ENCODE measurements at regions not wholly inside any gene's neighbourhood (a gene's known extent, or its start where the extent isn't known, plus 50 kb on each side); places are given as distances from the start of the nearest gene placed in this dataset.

DNA sequence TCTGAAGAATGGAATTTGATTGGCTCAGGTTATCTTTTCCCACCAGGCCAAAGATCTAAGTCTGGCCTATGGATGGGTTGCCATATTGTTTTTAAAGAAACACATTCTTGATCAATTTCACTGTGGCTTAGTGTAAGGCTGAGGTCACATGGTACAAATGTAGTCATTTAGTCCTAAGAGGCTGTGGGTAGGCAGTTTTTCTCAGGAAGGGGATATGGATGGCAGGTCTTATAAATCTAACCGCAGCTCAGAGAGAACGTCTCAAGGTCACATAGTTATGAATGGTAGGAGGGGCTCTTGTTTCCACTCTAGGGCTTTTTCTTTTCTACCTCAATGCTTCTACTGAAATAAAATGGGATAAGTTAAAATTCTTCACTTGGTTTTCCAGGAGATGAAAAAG, 128.6 kb upstream of the ACTBL2 start:
- Histone ChIP-seq H3K4me1 (ENCODE audit: control insufficient read depth, low read length) (no peaks in the 10 kb centered on the region), H3K79me2 (ENCODE audit: control insufficient read depth, low read length) (no peaks in the 10 kb centered on the region), H3K4me3 (ENCODE audit: low read length) (no peak overlapping the region), H3K9me2 (replicated peaks; ENCODE audit: control insufficient read depth, low read length) (no peaks in the 10 kb centered on the region), H3K36me3 (ENCODE audit: control insufficient read depth, low read length) (no peaks in the 10 kb centered on the region), H4K20me1 (ENCODE audit: control insufficient read depth, insufficient read depth, low read depth, low read length) (no peaks in the 10 kb centered on the region), H3K27me3 (ENCODE audit: control insufficient read depth, low read length) (no peaks in the 10 kb centered on the region), H3K9me3 (ENCODE audit: control insufficient read depth, insufficient read depth, low read length) (no peaks in the 10 kb centered on the region), H3F3A (ENCODE audit: control insufficient read depth, insufficient read depth) (no peaks in the 10 kb centered on the region), H3K27ac (ENCODE audit: low read depth, low read length) (no peak overlapping the region), H3K4me2 (ENCODE audit: low read length) (no peak overlapping the region)
- no peak for TF ChIP-seq EZH2phosphoT487 (IDR thresholded peaks at IDR 0.05; ENCODE audit: borderline replicate concordance, low read length)
- TF ChIP-seq, protein P1, sequence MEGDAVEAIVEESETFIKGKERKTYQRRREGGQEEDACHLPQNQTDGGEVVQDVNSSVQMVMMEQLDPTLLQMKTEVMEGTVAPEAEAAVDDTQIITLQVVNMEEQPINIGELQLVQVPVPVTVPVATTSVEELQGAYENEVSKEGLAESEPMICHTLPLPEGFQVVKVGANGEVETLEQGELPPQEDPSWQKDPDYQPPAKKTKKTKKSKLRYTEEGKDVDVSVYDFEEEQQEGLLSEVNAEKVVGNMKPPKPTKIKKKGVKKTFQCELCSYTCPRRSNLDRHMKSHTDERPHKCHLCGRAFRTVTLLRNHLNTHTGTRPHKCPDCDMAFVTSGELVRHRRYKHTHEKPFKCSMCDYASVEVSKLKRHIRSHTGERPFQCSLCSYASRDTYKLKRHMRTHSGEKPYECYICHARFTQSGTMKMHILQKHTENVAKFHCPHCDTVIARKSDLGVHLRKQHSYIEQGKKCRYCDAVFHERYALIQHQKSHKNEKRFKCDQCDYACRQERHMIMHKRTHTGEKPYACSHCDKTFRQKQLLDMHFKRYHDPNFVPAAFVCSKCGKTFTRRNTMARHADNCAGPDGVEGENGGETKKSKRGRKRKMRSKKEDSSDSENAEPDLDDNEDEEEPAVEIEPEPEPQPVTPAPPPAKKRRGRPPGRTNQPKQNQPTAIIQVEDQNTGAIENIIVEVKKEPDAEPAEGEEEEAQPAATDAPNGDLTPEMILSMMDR (IDR thresholded peaks at IDR 0.05; ENCODE audit: low read depth, low read length, poor library complexity, severe bottlenecking): no peak

DNA sequence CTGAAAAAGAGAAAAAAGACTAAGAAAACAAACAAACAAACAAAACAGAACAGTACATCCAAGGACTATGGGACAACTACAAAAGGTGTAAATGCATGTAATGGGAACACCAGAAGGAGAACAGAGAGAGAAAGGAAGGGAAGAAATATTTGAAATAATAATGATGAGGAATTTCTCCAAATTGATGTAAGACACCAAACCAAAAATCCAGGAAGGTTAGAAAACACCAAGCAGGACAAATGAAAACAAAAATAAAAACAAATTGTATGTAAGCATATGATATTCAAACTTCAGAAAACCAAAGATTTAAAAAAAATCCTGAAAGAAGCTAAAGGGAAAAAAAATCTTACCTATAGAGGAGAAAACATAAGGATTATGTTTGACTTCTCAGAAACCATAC, 125.9 kb upstream of the ACTBL2 start:
- H4K20me1 ChIP-seq (ENCODE audit: control insufficient read depth, insufficient read depth, low read depth, low read length): no peaks in the 10 kb centered on the region
- no peaks in the 10 kb centered on the region for H3K9me2 ChIP-seq (replicated peaks; ENCODE audit: control insufficient read depth, low read length)
- no peaks in the 10 kb centered on the region for H3K27me3 ChIP-seq (ENCODE audit: control insufficient read depth, low read length)

DNA sequence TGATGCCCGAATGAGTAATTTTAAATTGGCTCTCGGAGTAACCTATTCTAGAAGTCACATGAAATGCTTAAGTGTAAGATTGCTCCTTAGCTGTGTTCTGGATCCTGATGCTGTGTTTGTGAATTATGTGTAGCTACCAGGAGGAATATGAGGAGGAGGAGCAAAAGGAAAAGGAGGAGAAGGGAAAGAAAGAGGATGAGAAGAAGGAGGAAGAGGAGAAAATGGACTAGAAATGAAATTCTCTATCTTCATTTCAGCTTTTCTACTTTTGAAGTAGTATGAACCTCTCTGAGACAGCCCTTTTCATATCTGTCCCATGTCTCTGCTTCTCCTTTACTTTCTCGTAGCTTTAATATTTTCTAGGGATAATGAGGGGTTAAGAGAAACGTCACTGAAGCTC, 119.4 kb upstream of the ACTBL2 start:
- Histone ChIP-seq H3K27me3 (ENCODE audit: control insufficient read depth, low read length) (no peaks in the 10 kb centered on the region), H3K4me2 (ENCODE audit: low read length) (no peak overlapping the region), H3K27ac (ENCODE audit: low read depth, low read length) (no peak overlapping the region), H3K4me1 (ENCODE audit: control insufficient read depth, low read length) (no peaks in the 10 kb centered on the region), H3K9me2 (replicated peaks; ENCODE audit: control insufficient read depth, low read length) (no peaks in the 10 kb centered on the region), H3K79me2 (ENCODE audit: control insufficient read depth, low read length) (no peaks in the 10 kb centered on the region), H3K9me3 (ENCODE audit: control insufficient read depth, insufficient read depth, low read length) (no peaks in the 10 kb centered on the region), H3K36me3 (ENCODE audit: control insufficient read depth, low read length) (no peaks in the 10 kb centered on the region), H4K20me1 (ENCODE audit: control insufficient read depth, insufficient read depth, low read depth, low read length) (no peaks in the 10 kb centered on the region), H3K4me3 (ENCODE audit: low read length) (no peak overlapping the region), H3F3A (ENCODE audit: control insufficient read depth, insufficient read depth) (no peaks in the 10 kb centered on the region)
- TF ChIP-seq, protein P1 (IDR thresholded peaks at IDR 0.05; ENCODE audit: low read depth, low read length, poor library complexity, severe bottlenecking): no peak
- no peak for TF ChIP-seq EZH2phosphoT487 (IDR thresholded peaks at IDR 0.05; ENCODE audit: borderline replicate concordance, low read length)

More for the DNA sequence above, 125.9 kb upstream of the ACTBL2 start:
- Histone ChIP-seq H3K79me2 (ENCODE audit: control insufficient read depth, low read length) (no peaks in the 10 kb centered on the region), H3K27ac (ENCODE audit: low read depth, low read length) (no peak overlapping the region), H3K4me2 (ENCODE audit: low read length) (no peak overlapping the region), H3K36me3 (ENCODE audit: control insufficient read depth, low read length) (no peaks in the 10 kb centered on the region), H3K9me3 (ENCODE audit: control insufficient read depth, insufficient read depth, low read length) (no peaks in the 10 kb centered on the region), H3K4me1 (ENCODE audit: control insufficient read depth, low read length) (no peaks in the 10 kb centered on the region), H3K4me3 (ENCODE audit: low read length) (no peak overlapping the region), H3F3A (ENCODE audit: control insufficient read depth, insufficient read depth) (no peaks in the 10 kb centered on the region)
- TF ChIP-seq EZH2phosphoT487 (IDR thresholded peaks at IDR 0.05; ENCODE audit: borderline replicate concordance, low read length): no peak

DNA sequence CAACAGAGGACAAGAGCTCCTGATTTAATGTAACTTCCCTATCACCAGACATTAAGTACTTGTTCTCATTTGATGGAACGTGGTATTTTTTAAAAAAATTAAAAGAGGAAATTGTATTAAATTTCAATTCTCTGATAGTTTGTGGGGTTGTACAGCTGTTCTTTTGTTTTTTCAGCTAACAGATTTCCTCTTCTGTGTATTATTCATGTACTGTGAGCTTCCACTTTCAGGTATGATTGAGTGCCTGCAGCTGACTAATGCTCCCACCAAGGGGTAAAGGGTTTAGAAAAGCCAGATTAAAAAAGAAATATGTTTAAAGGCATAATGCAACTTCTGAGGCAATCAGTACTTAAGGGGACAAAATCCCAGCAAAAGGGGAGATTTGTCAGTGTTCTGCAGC, 117.7 kb upstream of the ACTBL2 start:
- no peaks in the 10 kb centered on the region for H3K36me3 ChIP-seq (ENCODE audit: control insufficient read depth, low read length)
- H3K9me3 ChIP-seq (ENCODE audit: control insufficient read depth, insufficient read depth, low read length): no peaks in the 10 kb centered on the region
- no peaks in the 10 kb centered on the region for H3K4me1 ChIP-seq (ENCODE audit: control insufficient read depth, low read length)
- H3K27me3 ChIP-seq (ENCODE audit: control insufficient read depth, low read length): no peaks in the 10 kb centered on the region
- no peak overlapping the region for H3K4me2 ChIP-seq (ENCODE audit: low read length)
- no peak overlapping the region for H3K4me3 ChIP-seq (ENCODE audit: low read length)
- H3F3A ChIP-seq (ENCODE audit: control insufficient read depth, insufficient read depth): no peaks in the 10 kb centered on the region
- no peaks in the 10 kb centered on the region for H3K79me2 ChIP-seq (ENCODE audit: control insufficient read depth, low read length)
- TF ChIP-seq, protein P1 (IDR thresholded peaks at IDR 0.05; ENCODE audit: low read depth, low read length, poor library complexity, severe bottlenecking): no peak
- TF ChIP-seq EZH2phosphoT487 (IDR thresholded peaks at IDR 0.05; ENCODE audit: borderline replicate concordance, low read length): no peak
- H3K9me2 ChIP-seq (replicated peaks; ENCODE audit: control insufficient read depth, low read length): no peaks in the 10 kb centered on the region
- no peak overlapping the region for H3K27ac ChIP-seq (ENCODE audit: low read depth, low read length)
- no peaks in the 10 kb centered on the region for H4K20me1 ChIP-seq (ENCODE audit: control insufficient read depth, insufficient read depth, low read depth, low read length)

Measured in DOHH2 (cell line).